Stimulated activated CD4-positive, alpha-beta T cell treated with anti-CD3 and anti-CD28 coated beads, Interleukin-12 subunit alpha, Interleukin-12 subunit beta, amount 100 ng/mL, for 4 hours (primary cell): ENCODE measurements at regions not wholly inside any gene's neighbourhood (a gene's known extent, or its start where the extent isn't known, plus 50 kb on each side); places are given as distances from the start of the nearest gene placed in this dataset.
"Not testable (repeated sequence)": the region's sequence is repeated elsewhere in the genome, so short reads cannot be mapped to it uniquely, and the experiment has no call there.

Experiments
- DNase-seq: peaks from one replicate; pipeline ENCODE4 v3.0.0-alpha.2; 2020

DNA sequence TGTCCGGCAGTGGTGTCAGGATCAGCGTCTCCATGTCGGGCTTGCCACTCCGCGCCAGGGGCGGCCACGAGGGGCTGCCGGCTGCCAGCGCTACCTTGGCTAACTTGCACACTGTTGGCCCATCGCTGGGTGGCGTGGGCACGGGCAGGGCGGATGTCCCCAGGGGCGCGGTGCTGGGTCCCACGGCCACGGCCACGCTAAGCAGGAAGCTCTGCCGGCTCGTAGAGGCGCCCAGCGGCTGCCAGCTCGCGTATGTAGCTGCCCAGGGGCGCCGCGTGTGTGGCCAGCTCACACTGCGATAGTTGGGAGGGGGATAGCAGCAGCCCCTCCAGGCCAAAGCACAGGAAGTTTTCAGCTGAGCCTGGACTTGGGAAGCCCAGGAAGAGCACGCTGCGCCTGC lies 249.4 kb downstream of the ANKRD30B start:
- no peak for DNase-seq

DNA sequence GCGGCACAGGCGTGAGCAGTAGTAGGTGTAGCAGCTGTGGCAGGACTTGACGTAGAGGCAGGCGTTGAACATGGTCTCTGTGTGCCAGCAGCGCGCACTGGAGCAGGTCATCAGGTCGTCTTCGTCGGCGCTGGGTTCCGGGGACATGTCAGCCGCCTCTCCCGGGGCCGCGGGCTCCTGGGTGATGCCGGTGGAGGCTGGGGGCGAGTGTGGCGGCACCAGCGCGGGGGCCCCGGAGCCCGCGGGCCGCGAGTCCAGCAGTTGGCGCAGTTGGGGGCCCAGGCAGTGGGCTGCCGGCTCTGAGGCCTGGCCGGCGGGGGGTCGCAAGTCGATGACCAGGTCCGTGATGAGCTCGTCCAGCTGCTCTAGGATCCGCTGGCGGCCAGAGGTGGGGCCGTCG lies 249.9 kb downstream of the ANKRD30B start:
- not testable (repeated sequence) for DNase-seq

DNA sequence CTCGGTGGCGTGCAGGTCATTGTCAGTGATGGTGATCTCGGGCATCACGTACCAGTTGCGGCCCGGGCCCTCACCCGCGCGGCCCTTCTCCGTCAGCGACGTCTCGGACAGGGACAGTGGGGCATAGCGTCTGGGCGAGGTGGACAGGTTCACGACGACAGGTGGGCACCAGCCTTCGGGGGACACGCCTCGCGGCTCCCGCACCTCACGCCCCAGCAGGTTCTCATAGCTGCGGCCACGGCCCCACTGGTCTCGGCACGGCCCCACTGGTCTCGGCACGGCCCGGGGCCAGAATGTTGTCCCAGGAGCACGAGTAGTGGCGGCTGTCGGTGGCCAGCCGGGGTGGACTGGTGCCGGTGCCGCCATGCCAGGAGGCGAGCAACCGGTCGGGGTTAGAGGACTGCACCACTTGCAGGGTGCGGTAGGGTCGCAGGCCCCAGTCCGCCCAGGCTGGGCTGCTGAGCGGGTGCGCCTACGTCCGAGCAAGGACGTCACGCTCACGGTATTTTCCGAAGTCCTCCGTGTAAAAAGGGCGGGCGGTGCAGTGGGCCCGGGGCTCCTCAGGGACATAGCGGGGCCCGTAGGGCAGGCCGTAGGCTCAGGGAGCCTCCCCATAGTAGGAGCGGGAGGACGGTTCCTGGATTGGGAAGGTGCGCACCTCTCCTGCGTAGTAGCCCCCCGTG lies 250.5 kb downstream of the ANKRD30B start:
- DNase-seq, result not testable (repeated sequence)

DNA sequence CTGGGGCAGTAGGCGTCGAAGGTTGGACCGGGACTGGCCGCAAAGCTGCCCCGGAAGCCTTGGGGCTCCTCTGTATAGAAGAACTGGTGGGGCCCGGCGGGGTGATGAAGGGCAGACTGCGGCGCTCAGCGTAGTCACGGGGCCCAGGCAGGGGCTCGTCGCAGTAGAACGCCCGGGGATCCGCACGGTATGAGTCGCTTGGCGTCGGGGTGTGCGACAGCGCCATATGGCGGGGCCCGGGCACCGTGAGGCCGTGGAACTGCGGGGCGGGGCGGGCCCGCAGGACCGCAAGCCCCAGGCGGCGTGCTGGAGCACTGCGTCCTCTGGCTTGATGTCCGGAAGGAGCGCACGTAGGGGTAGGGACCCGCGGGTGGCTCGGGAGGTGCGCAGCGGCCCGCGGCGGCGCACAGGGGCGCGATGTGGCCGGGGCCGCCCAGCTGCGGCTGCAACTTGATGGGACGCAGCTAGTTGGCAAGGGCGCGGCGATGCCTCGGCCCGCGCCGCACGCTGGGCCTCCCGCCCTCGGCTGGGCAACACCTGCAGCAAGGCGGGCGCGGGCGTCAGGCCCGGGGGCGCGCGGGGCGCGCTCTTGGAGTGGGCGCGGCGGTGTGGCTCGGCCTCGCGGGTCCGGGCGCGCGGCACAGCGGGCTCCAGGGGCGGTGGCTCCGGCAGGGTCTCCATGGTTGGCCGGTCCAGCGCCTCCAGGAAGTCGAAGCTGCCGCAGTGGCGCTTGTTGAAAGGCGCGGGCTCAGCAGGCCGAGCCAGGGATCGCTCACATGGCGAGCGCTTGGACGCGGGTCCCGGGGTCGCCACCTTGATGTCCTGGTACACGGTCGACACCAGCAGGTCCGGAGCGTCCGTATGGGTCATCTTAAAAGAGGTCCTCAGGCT lies 251.4 kb downstream of the ANKRD30B start:
- DNase-seq, result no peak

DNA sequence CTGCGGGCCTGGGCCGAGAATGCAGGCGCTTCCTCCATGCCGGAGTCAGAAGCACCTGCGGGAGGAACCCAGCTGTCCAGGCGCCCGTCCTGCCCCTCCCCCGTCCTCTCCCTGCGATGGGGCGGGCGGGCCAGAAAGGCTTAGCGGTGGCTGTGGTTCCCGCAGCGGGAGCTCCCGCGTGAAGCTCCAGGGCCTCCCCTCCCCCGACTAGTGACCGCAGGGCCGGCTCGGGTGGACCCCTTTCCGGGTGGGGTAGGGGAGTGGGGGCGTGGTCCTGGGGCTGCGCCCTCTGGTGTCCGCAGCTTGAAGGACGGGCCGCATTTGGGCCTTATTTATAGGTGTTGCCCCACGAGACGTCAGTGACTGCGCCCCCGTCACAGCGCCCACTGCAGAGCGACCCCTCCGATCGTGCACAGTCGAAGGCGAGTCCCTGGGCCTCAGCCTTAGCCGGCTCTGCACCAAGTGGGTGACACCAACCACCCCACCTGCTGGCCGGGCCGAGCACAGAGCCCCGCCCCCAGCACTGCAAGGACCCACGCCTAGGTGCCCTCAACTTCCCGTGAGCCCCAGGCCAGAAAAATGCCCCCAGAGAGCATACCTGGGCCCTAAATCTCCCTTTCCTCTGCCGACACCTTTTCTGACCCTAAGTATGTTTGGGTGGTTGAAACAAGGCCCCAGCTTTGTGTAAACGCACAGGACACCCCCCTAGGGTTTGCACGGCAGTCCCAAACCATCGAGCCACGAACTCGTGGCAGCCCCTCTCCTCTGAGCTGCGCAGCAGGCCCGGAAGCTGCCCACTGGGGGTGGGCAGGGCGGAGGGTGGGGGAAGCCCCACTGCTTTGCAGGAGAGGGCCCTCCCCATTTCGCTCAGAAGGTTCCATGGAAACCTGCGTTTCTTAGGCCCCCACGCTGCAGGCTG lies 252.4 kb downstream of the ANKRD30B start:
- not testable (repeated sequence) for DNase-seq

DNA sequence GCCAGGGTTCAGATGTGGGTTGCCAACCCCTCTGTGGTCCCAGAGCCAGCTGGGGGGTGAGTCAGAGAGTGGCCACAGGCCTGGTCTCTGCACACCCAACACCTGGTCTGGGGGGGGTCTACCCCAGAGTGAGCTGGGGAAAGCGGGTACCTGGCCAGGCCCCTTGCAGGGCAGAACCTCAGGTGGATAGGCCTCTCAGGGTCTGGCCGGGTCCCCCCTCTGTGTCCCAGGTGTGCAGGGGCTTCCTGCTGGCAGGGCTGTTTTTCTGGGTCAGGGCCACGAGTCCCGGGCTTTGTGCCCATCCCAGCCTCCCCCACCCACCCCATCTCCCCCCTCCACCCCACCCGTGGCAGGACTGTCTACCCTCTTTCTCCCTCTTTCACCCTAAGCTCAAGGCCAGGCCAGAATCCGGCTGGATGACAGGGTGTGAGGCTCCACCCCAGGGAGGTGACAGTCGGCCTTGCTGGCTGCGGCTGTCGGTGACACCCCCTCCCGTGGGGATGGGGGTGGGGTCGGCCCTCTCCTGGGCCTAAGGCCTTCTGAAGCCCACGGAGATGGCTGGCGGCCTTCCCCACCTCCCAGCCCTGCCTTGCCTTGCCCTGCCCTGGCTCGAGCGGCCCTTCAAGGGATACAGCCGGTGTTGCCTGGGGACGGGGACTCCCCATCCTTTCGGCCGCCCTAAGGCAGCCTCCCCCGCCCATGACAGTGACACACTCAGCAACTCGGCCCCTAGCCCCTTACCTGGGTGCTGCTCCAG lies 253.2 kb downstream of the ANKRD30B start:
- DNase-seq, result not testable (repeated sequence)

DNA sequence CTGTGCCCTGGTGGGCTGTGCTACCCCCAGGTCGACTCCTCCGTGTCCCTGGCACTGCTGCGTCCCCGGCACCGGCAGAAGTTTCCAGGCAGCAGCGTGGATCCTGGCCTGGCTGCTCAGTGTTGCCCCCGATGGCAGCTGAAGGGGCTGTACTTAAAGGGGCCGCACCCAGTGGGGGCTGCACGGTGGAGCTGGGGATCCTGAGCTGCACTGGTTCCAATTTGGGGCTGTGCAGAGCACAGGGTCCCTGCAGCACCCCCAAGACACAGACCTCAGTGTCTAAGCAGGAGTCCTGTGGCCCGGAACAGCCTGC lies 253.8 kb downstream of the ANKRD30B start:
- DNase-seq, result not testable (repeated sequence)

DNA sequence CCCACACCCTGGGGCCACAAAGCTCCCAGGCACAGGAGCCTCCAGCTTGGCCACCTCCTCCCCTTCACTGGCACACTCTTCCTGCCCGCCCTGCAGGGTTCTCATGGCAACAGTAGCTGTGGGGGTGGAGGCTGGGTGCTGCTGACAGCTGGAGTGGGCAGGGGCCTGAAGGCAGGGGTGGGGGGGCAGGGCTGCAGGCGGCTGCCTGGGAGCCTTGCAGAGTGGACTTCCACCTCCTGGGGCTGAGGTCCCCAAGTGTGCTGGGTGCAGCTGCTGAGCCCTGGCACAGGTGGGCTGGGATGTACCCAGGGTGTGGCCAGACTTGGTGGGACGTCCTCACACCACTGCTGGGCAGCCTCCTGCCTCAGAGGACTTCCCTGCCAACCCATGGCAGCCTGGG lies 254.8 kb downstream of the ANKRD30B start:
- DNase-seq, result not testable (repeated sequence)

DNA sequence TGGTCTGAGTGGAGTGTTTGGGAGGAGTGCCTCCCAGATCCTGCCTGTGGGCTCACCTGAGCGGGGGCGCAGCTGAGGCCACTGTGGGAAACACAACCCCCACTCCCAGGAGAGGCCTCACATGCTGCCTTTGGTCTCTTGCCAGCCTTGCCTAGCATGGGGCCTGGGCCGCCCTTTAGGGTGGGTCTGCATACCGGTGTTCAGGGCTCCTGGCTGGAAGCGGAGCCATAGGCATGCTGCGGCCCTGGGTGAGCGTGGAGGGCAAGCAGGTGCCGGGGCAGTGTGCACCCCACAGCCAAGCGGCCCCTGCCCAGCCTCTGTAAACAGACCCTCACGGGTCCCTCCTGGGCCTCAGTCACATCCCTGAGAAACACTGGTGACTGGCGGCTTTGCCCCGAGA lies 255.3 kb downstream of the ANKRD30B start:
- not testable (repeated sequence) for DNase-seq

DNA sequence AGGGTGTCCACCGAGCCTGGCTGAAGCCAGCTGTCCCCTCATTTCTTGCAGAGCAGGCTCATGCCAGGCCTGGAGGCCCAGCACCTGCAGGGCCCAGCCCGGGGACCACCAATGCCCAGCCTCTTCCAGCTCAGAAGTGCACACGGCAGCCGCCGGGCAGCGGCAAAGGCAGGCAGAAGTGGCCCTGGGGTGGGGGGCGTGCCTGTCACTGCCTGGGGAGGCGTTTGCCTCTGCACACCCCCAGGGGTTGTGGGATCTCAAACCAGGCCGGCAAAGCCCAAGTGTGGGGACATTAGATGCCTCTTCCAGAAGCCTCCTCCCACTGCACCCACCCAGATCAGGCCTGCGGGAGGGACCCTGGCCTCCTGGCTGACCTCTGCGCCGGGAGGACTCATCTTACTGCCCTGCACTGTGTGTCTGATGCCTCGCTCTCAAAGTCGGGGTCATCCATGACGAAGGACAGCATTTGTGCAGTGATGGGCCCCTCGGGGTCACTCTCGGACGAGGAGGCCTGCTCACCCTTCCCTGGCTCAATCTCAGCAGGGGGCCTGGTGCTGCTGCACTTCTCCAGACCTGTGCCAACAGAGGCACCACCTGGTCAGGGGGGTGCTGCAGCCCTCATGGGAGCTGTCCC lies 255.8 kb downstream of the ANKRD30B start:
- DNase-seq, result not testable (repeated sequence)

DNA sequence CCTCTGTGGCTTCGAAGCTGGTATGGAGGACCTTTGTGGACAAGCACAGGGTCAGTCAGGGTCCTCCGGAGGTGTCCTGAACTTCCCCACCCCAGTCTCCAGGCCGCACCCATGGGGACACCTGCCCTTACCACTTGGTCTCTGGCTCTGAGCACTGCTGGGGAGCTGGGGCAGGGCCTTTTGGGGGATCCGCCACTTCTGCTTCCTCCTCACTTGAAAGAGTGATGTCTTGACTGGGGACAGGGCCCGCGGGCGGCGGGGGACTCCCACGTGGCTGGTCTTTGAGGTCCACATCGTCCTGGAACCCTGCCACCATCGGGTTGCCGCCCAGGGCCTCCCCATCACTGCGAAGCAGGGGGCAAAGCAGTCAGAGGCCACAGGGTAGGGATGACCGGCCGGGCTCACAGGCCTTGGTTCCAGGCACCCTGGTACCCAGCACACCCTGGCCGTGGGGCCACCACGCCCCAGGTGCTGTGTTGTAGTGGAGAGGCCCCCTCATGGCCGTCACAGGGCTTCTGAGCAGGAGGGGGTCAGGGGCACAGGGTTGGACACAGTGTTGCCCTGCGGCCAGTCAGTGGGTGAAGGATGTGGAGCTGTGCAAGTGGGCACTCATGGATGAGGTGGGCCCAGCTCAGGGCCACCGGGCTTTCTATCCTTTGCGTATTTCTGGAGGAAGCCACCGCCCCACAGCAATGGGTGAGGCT lies 256.4 kb downstream of the ANKRD30B start:
- not testable (repeated sequence) for DNase-seq

DNA sequence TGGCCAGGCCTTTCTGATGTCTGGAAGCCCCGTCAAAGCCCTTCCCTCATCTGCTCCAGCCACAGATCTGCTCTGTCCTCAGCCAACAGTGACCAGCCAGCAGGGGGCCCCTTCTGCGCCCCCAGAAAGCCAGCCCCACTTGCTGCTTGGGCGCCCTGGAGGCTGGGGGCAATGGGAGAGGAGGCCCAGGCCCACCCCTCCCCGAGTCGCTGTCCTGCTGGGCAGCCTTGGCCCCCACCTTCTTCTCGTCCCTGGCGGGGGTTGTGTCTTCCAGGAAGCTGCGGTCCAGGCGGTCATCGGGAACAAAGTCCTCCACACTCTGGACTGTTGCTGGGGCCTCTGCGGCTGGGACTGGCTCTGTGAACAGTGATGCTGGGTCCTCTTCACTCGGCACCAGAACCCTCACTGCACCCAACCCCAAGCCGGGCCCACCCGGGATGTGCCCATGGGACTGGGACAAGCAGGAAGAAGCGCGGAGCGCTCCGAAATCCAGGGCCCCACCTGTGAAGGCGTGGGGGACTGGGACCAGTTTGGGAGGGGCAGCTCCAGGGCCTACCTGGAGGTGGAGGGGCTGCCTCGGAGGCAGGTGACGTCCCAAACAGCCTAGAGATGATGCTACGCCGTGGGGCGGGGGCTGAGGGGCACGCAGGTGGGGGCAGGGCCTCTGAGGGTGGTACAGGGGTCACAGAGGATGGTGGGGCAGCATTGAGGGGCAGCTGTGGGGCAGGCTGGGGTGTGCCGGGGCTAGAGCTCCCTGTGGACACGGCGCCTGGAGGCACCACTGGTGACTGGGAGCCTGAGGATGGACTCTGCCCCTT lies 257.6 kb downstream of the ANKRD30B start:
- DNase-seq, result no peak

DNA sequence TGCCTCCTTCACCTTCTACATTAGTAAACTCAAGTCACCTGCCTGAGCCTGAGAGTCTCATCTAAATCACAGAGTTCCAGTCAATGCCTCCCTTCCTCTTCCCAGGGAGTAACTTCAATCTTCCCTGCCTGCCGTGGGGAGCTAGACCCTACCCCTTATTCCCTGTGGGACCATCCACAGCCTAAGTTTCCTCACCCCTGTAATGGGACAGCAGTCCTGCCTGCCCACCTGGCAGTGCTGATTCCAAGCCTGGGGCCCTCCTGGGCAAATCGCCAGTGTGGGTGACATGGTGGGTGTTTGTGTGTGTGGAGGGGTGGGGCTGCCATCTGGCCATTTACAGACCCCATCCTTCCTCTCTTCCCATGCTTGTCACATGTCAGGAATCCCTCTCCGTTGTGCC lies 258.6 kb downstream of the ANKRD30B start:
- DNase-seq, result not testable (repeated sequence)

DNA sequence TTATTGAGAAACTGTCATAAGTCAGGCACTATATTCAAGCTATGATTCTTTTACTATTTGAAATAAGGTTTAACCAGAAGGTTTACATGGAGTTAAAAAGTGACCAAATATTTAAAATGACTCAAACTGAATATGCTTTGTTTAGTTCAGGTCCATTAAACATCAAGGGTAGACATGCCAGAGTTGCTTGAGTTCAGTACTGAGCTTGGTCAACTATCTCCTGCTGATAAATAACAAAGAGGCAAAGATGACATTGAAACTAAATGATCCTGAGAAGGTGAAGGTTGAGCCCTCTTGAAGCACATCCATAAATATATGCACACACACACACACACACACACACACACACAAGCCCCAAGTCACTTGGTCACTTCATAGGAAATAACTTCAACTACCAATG lies 278.1 kb downstream of the ANKRD30B start:
- not testable (repeated sequence) for DNase-seq

DNA sequence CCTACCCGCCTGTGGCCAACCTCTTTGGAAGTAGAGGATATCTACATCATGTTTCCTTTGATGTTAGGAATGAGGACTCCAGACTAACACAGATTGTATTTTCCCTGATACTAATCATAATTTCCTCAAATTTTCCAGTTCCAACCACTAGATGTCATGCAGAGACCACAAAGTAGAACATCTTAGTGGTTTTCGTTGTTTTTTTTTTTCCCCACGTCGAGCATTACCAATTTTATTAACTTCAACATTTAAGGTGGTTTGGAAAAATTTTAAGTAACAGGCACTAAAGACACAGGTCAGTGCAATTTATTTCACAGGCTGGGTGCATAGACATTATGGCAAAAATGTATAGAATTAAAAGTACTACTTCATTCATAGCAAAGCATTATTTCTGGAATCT lies 280.1 kb downstream of the ANKRD30B start:
- DNase-seq, result not testable (repeated sequence)

DNA sequence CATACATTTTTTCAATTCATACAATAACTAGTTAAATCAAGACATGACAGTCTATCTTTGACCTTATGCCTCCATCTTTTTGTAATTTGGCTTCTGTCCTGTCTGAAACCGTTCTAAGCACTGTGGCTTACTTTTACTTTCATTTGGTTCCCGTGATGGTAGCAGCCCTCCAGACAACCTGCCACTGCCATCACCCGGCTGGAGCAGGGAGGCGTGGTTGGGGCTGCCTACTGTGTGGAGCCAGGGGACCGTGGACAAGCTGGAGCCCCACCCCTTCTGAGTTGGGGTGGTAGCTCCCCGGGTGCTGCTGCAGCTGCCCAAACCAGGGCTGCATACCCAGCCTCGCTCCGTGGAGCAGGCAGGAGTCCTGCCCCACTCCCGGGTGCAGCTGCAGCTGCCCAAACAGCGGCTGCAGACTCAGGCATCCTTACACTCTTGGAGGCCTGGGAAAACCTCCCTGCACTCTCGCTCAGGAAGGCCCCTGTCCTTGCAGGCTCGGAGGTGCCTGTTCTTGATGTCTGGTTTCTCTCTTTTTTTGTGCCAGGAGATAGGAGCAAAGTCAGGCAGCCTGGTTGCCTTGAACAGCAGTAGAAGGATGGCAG lies 312.4 kb downstream of the ANKRD30B start:
- not testable (repeated sequence) for DNase-seq

DNA sequence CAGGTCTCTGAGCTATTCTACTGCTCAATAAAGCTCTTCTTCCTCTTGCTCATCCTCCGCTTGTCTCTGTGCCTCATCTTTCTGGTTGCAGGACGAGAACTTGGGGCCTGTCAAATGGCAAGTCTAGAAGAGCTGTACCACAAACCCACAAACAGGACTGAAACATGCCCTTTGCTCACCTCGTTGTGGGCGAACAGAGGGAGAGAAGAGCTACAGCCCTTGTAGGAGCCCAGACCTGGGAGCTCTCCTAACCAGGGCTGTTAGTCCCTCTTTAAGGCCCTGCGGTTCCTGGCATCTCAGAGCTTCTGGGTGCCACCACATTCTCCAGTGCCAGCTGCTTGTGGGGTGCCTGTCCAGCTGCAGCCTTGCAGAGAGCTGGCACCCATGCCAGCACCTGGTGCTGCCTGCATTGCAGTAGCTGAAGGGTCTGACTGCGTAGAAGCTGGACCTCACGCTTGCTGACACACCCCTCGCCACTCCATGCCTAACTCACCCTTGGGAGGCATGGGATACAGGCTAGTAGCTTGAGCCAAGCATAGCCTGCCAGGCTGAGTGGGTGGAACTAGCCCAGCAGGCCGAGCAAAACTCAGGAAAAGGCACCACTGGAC lies 313.4 kb downstream of the ANKRD30B start:
- DNase-seq, result not testable (repeated sequence)

DNA sequence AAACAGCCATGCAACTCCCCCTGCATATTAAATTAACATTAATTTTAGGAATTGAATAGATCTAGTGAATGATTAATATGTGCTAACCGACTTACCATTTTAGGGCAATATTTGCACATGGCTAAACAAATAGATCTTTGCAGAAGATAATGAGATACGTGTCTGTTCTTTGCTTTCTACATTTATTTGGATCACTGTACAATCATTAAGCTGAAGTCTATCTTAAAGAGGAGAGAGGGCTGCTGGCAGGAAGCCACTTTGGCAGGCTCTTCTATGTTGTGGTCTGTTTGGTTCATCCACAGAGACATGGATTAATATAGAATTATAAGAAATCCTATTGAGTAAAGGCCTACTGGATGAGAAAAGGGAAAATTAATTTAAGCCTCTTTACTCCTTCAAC lies 318.5 kb downstream of the ANKRD30B start:
- DNase-seq, result not testable (repeated sequence)

DNA sequence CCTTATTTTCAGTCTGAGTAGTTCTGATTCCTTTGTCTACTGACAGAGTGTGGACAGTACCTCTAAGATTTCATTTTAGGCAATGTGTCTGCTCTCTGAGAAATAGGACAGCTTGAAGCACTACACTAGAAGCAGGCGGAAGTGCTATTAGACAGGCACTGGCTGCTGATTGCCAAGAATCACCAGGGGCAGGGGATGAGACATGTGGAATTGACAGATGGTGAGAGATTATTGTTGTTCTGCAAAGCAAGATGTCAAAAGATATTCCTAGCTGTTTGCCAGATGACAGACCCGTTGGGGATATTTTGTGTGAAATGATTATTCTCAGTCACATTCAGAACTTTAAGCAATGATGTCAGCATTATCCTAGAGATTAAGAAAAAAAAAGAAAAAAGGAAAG lies 323.3 kb downstream of the ANKRD30B start:
- DNase-seq, result not testable (repeated sequence)
